HepG2 (cell line): ENCODE measurements at regions not wholly inside any gene's neighbourhood (a gene's known extent, or its start where the extent isn't known, plus 50 kb on each side); places are given as distances from the start of the nearest gene placed in this dataset.

Experiments used
- ATAC-seq: fragments of 200-7000 bp; cut with Tn5 transposase; 3 replicates; pipeline ENCODE4 v1.9.1; 2020; ENCODE audit warnings: mild to moderate bottlenecking, moderate library complexity
- BruUV-seq: library from RNA; stranded (reverse); fragments of 400-500 nt; replicated peaks from 2 replicates; lab custom pipeline; 2021; lab: Mats Ljungman, UMichigan
- CTCF ChIA-PET: fragments of 300-600 bp; formaldehyde crosslinking; extraction: SDS; loops from one replicate; lab custom pipeline; 2021; ENCODE audit warnings: low total read pairs, inconsistent platforms, low intra/inter-chr PET ratio; lab: Yijun Ruan, JAX
- POLR2A ChIA-PET: fragments of 350-600 bp; sonication (Branson Sonifier 250); formaldehyde crosslinking; loops from one replicate; lab custom pipeline; 2020; ENCODE audit warnings: antibody characterized with exemption, inconsistent platforms; lab: Yijun Ruan, JAX
- DNase-seq: peaks from one replicate; pipeline ENCODE4 v3.0.0-alpha.2; 2015; ENCODE audit warnings: low spot score
- FAIRE-seq: peaks from 3 replicates; lab custom pipeline; 2011; peaks lifted over from hg19 to GRCh38; lab: Jason Lieb, UNC
- H2AFZ ChIP-seq: one replicate; pipeline ENCODE4 v1.6.1; 2011; ENCODE audit warnings: low read length, inconsistent platforms
- H3K27ac ChIP-seq: fragments of 300-600 bp; 3 replicates; pipeline ENCODE4 v1.8.0; 2011; ENCODE audit warnings: mixed run types, mild to moderate bottlenecking, mixed read lengths, low read length, inconsistent platforms; ENCODE audit not compliant: insufficient read depth; ENCODE audit errors: extremely low read length
- H3K27me3 ChIP-seq, 2 experiments: fragments of 200-600 bp in 1 of 2; 2 replicates in 1 of 2; 3 replicates in 1 of 2; pipeline versions ENCODE4 v1.6.0 to v1.8.0; 2011; ENCODE audit warnings: low read length in 2 of 2, mild to moderate bottlenecking in 2 of 2, moderate library complexity in 2 of 2, inconsistent platforms in 1 of 2; ENCODE audit not compliant: insufficient read depth in 2 of 2, control insufficient read depth in 1 of 2
- H3K36me3 ChIP-seq, 2 experiments: fragments of 200-600 bp in 1 of 2; replicated peaks in 1 of 2; 2 replicates in 1 of 2; 3 replicates in 1 of 2; pipeline versions ENCODE4 v1.5.1 to v1.8.0; 2011; ENCODE audit warnings: low read length in 2 of 2, inconsistent platforms in 1 of 2; ENCODE audit not compliant: insufficient read depth in 2 of 2, control insufficient read depth in 1 of 2
- H3K4me1 ChIP-seq: 2 replicates; pipeline ENCODE4 v1.5.1; 2012; ENCODE audit warnings: low read length, inconsistent platforms; ENCODE audit not compliant: insufficient read depth
- H3K4me2 ChIP-seq: 2 replicates; pipeline ENCODE4 v1.6.0; 2011; ENCODE audit warnings: low read depth, low read length, inconsistent platforms
- H3K4me3 ChIP-seq, 3 experiments: fragments of 200-600 bp in 1 of 3; sonication (generic), shearing (Covaris generic) in 1 of 3; replicated peaks in 1 of 3; 2 replicates each; pipeline ENCODE4 v1.5.1; 2011 to 2016; ENCODE audit warnings: low read length in 3 of 3, inconsistent platforms in 2 of 3, low read depth in 2 of 3, mild to moderate bottlenecking in 2 of 3, control low read depth in 1 of 3, mixed read lengths in 1 of 3; ENCODE audit not compliant: insufficient read depth in 1 of 3
- H3K79me2 ChIP-seq: one replicate; pipeline ENCODE4 v1.6.1; 2011; ENCODE audit warnings: low read length, inconsistent platforms; ENCODE audit not compliant: insufficient read depth
- H3K9ac ChIP-seq: 2 replicates; pipeline ENCODE4 v1.6.0; 2011; ENCODE audit warnings: mild to moderate bottlenecking, low read depth, low read length, inconsistent platforms; ENCODE audit not compliant: insufficient read depth
- H3K9me3 ChIP-seq: 2 replicates; pipeline ENCODE4 v1.5.1; 2012; ENCODE audit warnings: mild to moderate bottlenecking, low read length
- H4K20me1 ChIP-seq: 2 replicates; pipeline ENCODE4 v1.6.0; 2011; ENCODE audit warnings: inconsistent platforms, mild to moderate bottlenecking, low read length, moderate library complexity; ENCODE audit not compliant: insufficient read depth
- FOSL2 ChIP-seq: sonication (generic); formaldehyde crosslinking; IDR thresholded peaks from 2 replicates; pipeline ENCODE4 v1.4.0; 2020; ENCODE audit warnings: missing genetic modification reagents
- MBD4 ChIP-seq: IDR thresholded peaks from 2 replicates; pipeline ENCODE4 v1.6.1; 2012; ENCODE audit warnings: low read length, inconsistent platforms, borderline replicate concordance
- RNF2 ChIP-seq: fragments of 450-650 bp; conservative IDR thresholded peaks from 2 replicates; pipeline ENCODE4 v1.6.1; 2016; ENCODE audit warnings: low read depth
- SIX1 ChIP-seq: sonication (generic); formaldehyde crosslinking; IDR thresholded peaks from 2 replicates; pipeline ENCODE4 v1.4.0; 2020; ENCODE audit warnings: missing genetic modification reagents, borderline replicate concordance
- ZBED4 ChIP-seq: sonication (generic); formaldehyde crosslinking; IDR thresholded peaks from 2 replicates; pipeline ENCODE4 v1.4.0; 2020; ENCODE audit warnings: missing genetic modification reagents, borderline replicate concordance
- ZNF740 ChIP-seq: sonication (generic); formaldehyde crosslinking; IDR thresholded peaks from 2 replicates; pipeline ENCODE4 v1.4.0; 2020; ENCODE audit warnings: missing genetic modification reagents
- ZNF83 ChIP-seq: sonication (generic); formaldehyde crosslinking; IDR thresholded peaks from 2 replicates; pipeline ENCODE4 v1.4.0; 2020; ENCODE audit warnings: missing genetic modification reagents, mild to moderate bottlenecking, borderline replicate concordance
- WGBS: methylation state at CpG from one replicate; pipeline ENCODE4 v1.1.6; 2017; ENCODE audit warnings: low lambda C conversion rate; 5-methylcytosine and 5-hydroxymethylcytosine counted together
- in situ Hi-C: cut with HindIII; loops from 2 replicates; pipeline ENCODE4 v1.10.0; 2017; ENCODE audit warnings: low pct_unique_long_range_greater_than_20kb; ENCODE audit not compliant: extremely low pct_ligation_motif_present
- intact Hi-C: fragments of 100-400 bp; cut with micrococcal nuclease; formaldehyde crosslinking; loops from one replicate; pipeline ENCODE4 v1.10.0; 2022; ENCODE audit not compliant: unreplicated experiment
- TF ChIP-seq, protein P1 (sequence below): sonication (generic); formaldehyde crosslinking; IDR thresholded peaks from 2 replicates; pipeline ENCODE4 v1.8.0; 2022; ENCODE audit warnings: missing genetic modification reagents, mild to moderate bottlenecking, moderate library complexity, borderline replicate concordance
- TF ChIP-seq, protein P2 (sequence below): sonication (generic); IDR thresholded peaks from 2 replicates; pipeline ENCODE4 v1.6.1; 2016; ENCODE audit warnings: low read depth, borderline replicate concordance
- TF ChIP-seq, protein P3 (sequence below): sonication (generic); formaldehyde crosslinking; IDR thresholded peaks from 2 replicates; pipeline ENCODE4 v1.4.0; 2020; ENCODE audit warnings: missing genetic modification reagents

DNA sequence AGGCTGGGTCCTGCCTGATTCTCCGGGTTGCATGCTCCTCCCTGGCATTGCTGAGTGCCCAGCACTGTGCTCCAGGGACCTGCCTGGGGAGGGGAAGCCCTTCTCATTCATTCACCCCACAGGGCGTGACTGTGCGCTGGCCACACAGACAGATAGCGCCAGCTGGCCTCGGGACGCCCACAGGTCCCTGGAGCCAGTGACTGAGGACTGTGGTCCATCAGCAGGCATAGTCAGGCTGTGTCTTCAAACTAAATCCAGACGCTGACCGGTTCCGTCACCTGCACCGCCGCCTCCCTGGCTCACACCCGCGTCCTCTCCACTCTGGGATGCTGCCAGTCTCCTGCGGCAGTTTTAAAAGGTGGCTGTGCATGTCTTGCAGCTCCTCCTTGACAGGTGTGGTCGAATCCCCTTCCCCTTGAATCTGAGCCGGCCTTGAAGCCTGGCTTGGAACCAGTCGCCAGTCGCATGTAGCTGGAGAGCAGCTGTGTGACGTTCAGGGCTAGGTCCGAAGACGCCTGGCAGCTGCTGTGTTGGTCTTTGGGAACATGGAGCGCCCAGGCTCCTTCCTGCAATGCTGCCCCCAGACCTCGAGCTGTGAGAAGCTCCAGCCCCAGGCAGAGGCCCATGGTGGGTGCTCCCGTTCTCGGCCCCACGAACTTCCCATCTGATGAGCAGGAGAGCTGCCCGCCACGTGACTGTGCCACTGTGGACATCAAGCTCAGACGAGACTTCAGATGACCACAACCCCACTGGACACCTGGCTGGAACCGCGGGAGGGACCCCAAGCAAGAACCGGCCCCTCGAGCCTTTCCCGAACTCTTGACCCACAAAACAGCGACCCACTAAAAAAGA, 94.1 kb downstream of the ADRA2C start:
- 36% methylated on average over 9 of the region's 35 CpGs for WGBS
- Histone ChIP-seq H3K79me2 (no peaks in the 10 kb centered on the region), H3K4me1 (peaks cover 48% of the 10 kb centered on the region), H3K9ac (no peak overlapping the region), H2AFZ (no peak overlapping the region), H3K27me3 (peaks cover 8 to 70% of the 10 kb centered on the region in 2 experiments), H3K4me3 (no peak overlapping the region), H3K36me3 (no peaks in the 10 kb centered on the region), H3K4me2 (no peak overlapping the region), H3K9me3 (no peaks in the 10 kb centered on the region), H3K27ac (no peak overlapping the region), H4K20me1 (no peaks in the 10 kb centered on the region)
- in situ Hi-C loops: no loop called here
- no TSS peak for BruUV-seq
- FAIRE-seq (no peak), DNase-seq (no peak), ATAC-seq (no peak)
- ChIA-PET CTCF (no interaction called here), POLR2A (interaction anchor here (1.6 kb wide), 1 partner anchor 24 kb away, joined by 4 read pairs; no protein-coding TSS in a partner anchor)
- intact Hi-C loops: no loop called here
- TF ChIP-seq SIX1 (CRISPR knock-in tag): no peak
- TF ChIP-seq, protein P1, sequence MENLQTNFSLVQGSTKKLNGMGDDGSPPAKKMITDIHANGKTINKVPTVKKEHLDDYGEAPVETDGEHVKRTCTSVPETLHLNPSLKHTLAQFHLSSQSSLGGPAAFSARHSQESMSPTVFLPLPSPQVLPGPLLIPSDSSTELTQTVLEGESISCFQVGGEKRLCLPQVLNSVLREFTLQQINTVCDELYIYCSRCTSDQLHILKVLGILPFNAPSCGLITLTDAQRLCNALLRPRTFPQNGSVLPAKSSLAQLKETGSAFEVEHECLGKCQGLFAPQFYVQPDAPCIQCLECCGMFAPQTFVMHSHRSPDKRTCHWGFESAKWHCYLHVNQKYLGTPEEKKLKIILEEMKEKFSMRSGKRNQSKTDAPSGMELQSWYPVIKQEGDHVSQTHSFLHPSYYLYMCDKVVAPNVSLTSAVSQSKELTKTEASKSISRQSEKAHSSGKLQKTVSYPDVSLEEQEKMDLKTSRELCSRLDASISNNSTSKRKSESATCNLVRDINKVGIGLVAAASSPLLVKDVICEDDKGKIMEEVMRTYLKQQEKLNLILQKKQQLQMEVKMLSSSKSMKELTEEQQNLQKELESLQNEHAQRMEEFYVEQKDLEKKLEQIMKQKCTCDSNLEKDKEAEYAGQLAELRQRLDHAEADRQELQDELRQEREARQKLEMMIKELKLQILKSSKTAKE: no peak
- TF ChIP-seq, protein P2, sequence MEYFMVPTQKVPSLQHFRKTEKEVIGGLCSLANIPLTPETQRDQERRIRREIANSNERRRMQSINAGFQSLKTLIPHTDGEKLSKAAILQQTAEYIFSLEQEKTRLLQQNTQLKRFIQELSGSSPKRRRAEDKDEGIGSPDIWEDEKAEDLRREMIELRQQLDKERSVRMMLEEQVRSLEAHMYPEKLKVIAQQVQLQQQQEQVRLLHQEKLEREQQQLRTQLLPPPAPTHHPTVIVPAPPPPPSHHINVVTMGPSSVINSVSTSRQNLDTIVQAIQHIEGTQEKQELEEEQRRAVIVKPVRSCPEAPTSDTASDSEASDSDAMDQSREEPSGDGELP: no peak
- TF ChIP-seq MBD4: no peak
- TF ChIP-seq ZNF83 (CRISPR knock-in tag): no peak
- no peak for TF ChIP-seq ZNF740 (CRISPR knock-in tag)
- TF ChIP-seq, protein P3, sequence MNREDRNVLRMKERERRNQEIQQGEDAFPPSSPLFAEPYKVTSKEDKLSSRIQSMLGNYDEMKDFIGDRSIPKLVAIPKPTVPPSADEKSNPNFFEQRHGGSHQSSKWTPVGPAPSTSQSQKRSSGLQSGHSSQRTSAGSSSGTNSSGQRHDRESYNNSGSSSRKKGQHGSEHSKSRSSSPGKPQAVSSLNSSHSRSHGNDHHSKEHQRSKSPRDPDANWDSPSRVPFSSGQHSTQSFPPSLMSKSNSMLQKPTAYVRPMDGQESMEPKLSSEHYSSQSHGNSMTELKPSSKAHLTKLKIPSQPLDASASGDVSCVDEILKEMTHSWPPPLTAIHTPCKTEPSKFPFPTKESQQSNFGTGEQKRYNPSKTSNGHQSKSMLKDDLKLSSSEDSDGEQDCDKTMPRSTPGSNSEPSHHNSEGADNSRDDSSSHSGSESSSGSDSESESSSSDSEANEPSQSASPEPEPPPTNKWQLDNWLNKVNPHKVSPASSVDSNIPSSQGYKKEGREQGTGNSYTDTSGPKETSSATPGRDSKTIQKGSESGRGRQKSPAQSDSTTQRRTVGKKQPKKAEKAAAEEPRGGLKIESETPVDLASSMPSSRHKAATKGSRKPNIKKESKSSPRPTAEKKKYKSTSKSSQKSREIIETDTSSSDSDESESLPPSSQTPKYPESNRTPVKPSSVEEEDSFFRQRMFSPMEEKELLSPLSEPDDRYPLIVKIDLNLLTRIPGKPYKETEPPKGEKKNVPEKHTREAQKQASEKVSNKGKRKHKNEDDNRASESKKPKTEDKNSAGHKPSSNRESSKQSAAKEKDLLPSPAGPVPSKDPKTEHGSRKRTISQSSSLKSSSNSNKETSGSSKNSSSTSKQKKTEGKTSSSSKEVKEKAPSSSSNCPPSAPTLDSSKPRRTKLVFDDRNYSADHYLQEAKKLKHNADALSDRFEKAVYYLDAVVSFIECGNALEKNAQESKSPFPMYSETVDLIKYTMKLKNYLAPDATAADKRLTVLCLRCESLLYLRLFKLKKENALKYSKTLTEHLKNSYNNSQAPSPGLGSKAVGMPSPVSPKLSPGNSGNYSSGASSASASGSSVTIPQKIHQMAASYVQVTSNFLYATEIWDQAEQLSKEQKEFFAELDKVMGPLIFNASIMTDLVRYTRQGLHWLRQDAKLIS: no peak
- TF ChIP-seq ZBED4: no peak
- no peak for TF ChIP-seq RNF2
- no peak for TF ChIP-seq FOSL2 (CRISPR knock-in tag)
